Astrocyte (in vitro differentiated cells and primary cell): ENCODE measurements at regions not wholly inside any gene's neighbourhood (a gene's known extent, or its start where the extent isn't known, plus 50 kb on each side); places are given as distances from the start of the nearest gene placed in this dataset.

Experiments used
- DNase-seq: peaks from one replicate; pipeline ENCODE4 v3.0.0-alpha.2; 2010; ENCODE audit warnings: low read depth
- FAIRE-seq: peaks from 2 replicates; lab custom pipeline; 2011; peaks lifted over from hg19 to GRCh38; lab: Jason Lieb, UNC
- H2AFZ ChIP-seq: 2 replicates; pipeline ENCODE4 v1.6.0; 2012; ENCODE audit warnings: low read depth, low read length, inconsistent platforms
- H3K27ac ChIP-seq: 2 replicates; pipeline ENCODE4 v1.5.1; 2011; ENCODE audit warnings: low read depth, low read length, inconsistent platforms
- H3K27me3 ChIP-seq: 2 replicates; pipeline ENCODE4 v1.6.0; 2011; ENCODE audit warnings: low read length, inconsistent platforms; ENCODE audit not compliant: insufficient read depth
- H3K36me3 ChIP-seq: 2 replicates; pipeline ENCODE4 v1.5.1; 2011; ENCODE audit warnings: low read length, inconsistent platforms; ENCODE audit not compliant: insufficient read depth
- H3K4me1 ChIP-seq: 2 replicates; pipeline ENCODE4 v1.5.1; 2011; ENCODE audit warnings: low read length, inconsistent platforms; ENCODE audit not compliant: insufficient read depth
- H3K4me2 ChIP-seq: 2 replicates; pipeline ENCODE4 v1.6.0; 2012; ENCODE audit warnings: low read length, inconsistent platforms
- H3K4me3 ChIP-seq: 2 replicates; pipeline ENCODE4 v1.5.1; 2011; ENCODE audit warnings: low read depth, mild to moderate bottlenecking, low read length, inconsistent platforms; ENCODE audit not compliant: insufficient read depth
- H3K79me2 ChIP-seq: 2 replicates; pipeline ENCODE4 v1.6.0; 2012; ENCODE audit warnings: mild to moderate bottlenecking, low read length, inconsistent platforms; ENCODE audit not compliant: insufficient read depth
- H3K9ac ChIP-seq: 2 replicates; pipeline ENCODE4 v1.6.0; 2012; ENCODE audit warnings: mild to moderate bottlenecking, low read length, inconsistent platforms
- H3K9me3 ChIP-seq: 2 replicates; pipeline ENCODE4 v1.5.1; 2012; ENCODE audit warnings: low read depth, mild to moderate bottlenecking, low read length, inconsistent platforms; ENCODE audit not compliant: insufficient read depth
- H4K20me1 ChIP-seq: 2 replicates; pipeline ENCODE4 v1.6.0; 2012; ENCODE audit warnings: low read length, inconsistent platforms; ENCODE audit not compliant: insufficient read depth
- H3K27ac Mint-ChIP-seq: one replicate; pipeline ENCODE4 v1.8.0; 2021; ENCODE audit warnings: mild to moderate bottlenecking, mixed read lengths; ENCODE audit not compliant: unreplicated experiment
- H3K27me3 Mint-ChIP-seq: one replicate; pipeline ENCODE4 v1.8.0; 2021; ENCODE audit warnings: low read depth, mixed read lengths; ENCODE audit not compliant: unreplicated experiment
- H3K36me3 Mint-ChIP-seq: one replicate; pipeline ENCODE4 v1.8.0; 2021; ENCODE audit warnings: low read depth, mixed read lengths; ENCODE audit not compliant: unreplicated experiment
- H3K4me1 Mint-ChIP-seq: one replicate; pipeline ENCODE4 v1.8.0; 2021; ENCODE audit warnings: low read depth, mixed read lengths; ENCODE audit not compliant: unreplicated experiment
- H3K4me3 Mint-ChIP-seq: one replicate; pipeline ENCODE4 v1.8.0; 2021; ENCODE audit warnings: mild to moderate bottlenecking, moderate library complexity, mixed read lengths; ENCODE audit not compliant: unreplicated experiment
- H3K9me3 Mint-ChIP-seq: one replicate; pipeline ENCODE4 v1.8.0; 2021; ENCODE audit warnings: mild to moderate bottlenecking, mixed read lengths; ENCODE audit not compliant: unreplicated experiment
- EZH2 ChIP-seq: IDR thresholded peaks from 2 replicates; pipeline ENCODE4 v1.6.1; 2012; ENCODE audit warnings: mild to moderate bottlenecking, low read length, inconsistent platforms; ENCODE audit not compliant: insufficient read depth
- TF ChIP-seq, protein P1 (sequence below): IDR thresholded peaks from 2 replicates; pipeline ENCODE4 v1.5.1; 2011; ENCODE audit warnings: low read depth, mild to moderate bottlenecking, inconsistent platforms, low read length, moderate library complexity; ENCODE audit not compliant: insufficient read depth

DNA sequence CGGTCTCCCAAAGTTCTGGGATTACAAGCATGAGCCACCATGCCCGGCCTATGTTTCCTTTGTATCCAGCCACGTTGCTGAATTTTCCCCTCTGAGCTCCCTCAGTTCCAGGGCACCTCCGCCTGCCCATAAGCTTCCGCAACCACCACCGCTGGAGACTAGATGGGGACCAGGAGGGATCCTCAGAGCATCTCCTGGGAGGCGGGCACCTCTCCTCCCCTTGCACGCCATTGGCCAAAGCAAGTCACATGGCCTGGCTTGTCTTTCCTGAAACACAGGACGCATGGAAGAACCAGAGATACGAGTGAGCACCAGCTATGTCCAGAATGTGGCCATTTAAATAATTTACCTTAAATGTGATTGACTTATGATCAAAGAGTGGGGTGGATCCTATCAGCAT lies 388.3 kb downstream of the BRD1 start:
- no peaks in the 10 kb centered on the region for H3K27me3 ChIP-seq
- Mint-ChIP-seq H3K9me3 (no peaks in the 10 kb centered on the region), H3K4me3 (no peak overlapping the region)

GRCh38 chr22:49437956-49438355 lies 389.7 kb downstream of the BRD1 start:
- Histone ChIP-seq H3K4me2 (no peak overlapping the region), H3K27me3 (no peaks in the 10 kb centered on the region), H3K36me3 (no peaks in the 10 kb centered on the region), H2AFZ (no peak overlapping the region), H3K4me1 (no peaks in the 10 kb centered on the region), H3K9me3 (peaks cover 9% of the 10 kb centered on the region), H3K79me2 (no peaks in the 10 kb centered on the region), H3K9ac (no peak overlapping the region), H4K20me1 (no peaks in the 10 kb centered on the region), H3K27ac (no peak overlapping the region), H3K4me3 (no peak overlapping the region)
- TF ChIP-seq, protein P1, sequence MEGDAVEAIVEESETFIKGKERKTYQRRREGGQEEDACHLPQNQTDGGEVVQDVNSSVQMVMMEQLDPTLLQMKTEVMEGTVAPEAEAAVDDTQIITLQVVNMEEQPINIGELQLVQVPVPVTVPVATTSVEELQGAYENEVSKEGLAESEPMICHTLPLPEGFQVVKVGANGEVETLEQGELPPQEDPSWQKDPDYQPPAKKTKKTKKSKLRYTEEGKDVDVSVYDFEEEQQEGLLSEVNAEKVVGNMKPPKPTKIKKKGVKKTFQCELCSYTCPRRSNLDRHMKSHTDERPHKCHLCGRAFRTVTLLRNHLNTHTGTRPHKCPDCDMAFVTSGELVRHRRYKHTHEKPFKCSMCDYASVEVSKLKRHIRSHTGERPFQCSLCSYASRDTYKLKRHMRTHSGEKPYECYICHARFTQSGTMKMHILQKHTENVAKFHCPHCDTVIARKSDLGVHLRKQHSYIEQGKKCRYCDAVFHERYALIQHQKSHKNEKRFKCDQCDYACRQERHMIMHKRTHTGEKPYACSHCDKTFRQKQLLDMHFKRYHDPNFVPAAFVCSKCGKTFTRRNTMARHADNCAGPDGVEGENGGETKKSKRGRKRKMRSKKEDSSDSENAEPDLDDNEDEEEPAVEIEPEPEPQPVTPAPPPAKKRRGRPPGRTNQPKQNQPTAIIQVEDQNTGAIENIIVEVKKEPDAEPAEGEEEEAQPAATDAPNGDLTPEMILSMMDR = no peak
- TF ChIP-seq EZH2 = no peak
- Mint-ChIP-seq H3K4me1 (no peaks in the 10 kb centered on the region), H3K36me3 (no peaks in the 10 kb centered on the region), H3K4me3 (no peak overlapping the region), H3K27ac (no peak overlapping the region), H3K9me3 (no peaks in the 10 kb centered on the region), H3K27me3 (peaks cover 19% of the 10 kb centered on the region)
- FAIRE-seq (no peak), DNase-seq (no peak)

More for the DNA sequence above, 388.3 kb downstream of the BRD1 start:
- H3K27ac Mint-ChIP-seq = no peak overlapping the region
- DNase-seq (no peak), FAIRE-seq (no peak)
- Histone ChIP-seq H3K27ac (no peak overlapping the region), H3K36me3 (no peaks in the 10 kb centered on the region), H3K4me3 (no peak overlapping the region), H3K9ac (no peak overlapping the region), H4K20me1 (no peaks in the 10 kb centered on the region), H3K4me1 (no peaks in the 10 kb centered on the region), H2AFZ (no peak overlapping the region), H3K4me2 (no peak overlapping the region), H3K79me2 (no peaks in the 10 kb centered on the region), H3K9me3 (peaks cover 3% of the 10 kb centered on the region)
- H3K4me1 Mint-ChIP-seq = no peaks in the 10 kb centered on the region
- peaks cover 18% of the 10 kb centered on the region for H3K27me3 Mint-ChIP-seq
- no peak for TF ChIP-seq EZH2
- TF ChIP-seq, protein P1 = no peak
- H3K36me3 Mint-ChIP-seq = no peaks in the 10 kb centered on the region

DNA sequence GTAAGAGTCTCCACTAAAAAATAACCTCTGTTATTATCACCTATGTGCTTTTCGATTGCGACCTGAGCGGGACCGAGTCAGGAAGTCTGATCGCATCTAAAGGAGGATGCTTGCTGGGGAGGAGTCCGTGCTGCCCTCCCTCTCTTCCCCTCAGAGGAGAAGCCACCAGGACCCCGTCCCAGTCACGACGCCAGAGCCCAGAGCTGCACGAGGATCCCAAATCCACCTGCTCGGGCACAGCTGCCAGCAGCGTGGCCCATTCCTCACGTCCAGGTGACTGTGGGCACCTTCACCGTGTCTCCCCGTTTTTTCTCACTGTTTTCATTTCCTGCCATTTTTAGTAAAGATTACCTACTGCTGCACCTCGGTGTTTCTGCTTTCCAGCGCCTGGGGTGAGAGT lies 390.3 kb downstream of the BRD1 start:
- H3K27me3 ChIP-seq = no peaks in the 10 kb centered on the region
- Mint-ChIP-seq H3K36me3 (no peaks in the 10 kb centered on the region), H3K27ac (no peak overlapping the region), H3K4me3 (no peak overlapping the region), H3K9me3 (no peaks in the 10 kb centered on the region), H3K4me1 (no peaks in the 10 kb centered on the region), H3K27me3 (peaks cover 19% of the 10 kb centered on the region)
- no peak overlapping the region for H3K4me3 ChIP-seq
- H2AFZ ChIP-seq = no peak overlapping the region
- no peak overlapping the region for H3K27ac ChIP-seq
- H3K4me1 ChIP-seq = no peaks in the 10 kb centered on the region
- no peak for TF ChIP-seq EZH2
- TF ChIP-seq, protein P1 = no peak
- peaks cover 9% of the 10 kb centered on the region for H3K9me3 ChIP-seq
- H3K36me3 ChIP-seq = no peaks in the 10 kb centered on the region
- no peak overlapping the region for H3K4me2 ChIP-seq
- no peaks in the 10 kb centered on the region for H4K20me1 ChIP-seq
- FAIRE-seq (no peak), DNase-seq (no peak)
- no peak overlapping the region for H3K9ac ChIP-seq
- no peaks in the 10 kb centered on the region for H3K79me2 ChIP-seq
